Glutamatergic neuron (in vitro differentiated cells): ENCODE measurements at regions not wholly inside any gene's neighbourhood (a gene's known extent, or its start where the extent isn't known, plus 50 kb on each side); places are given as distances from the start of the nearest gene placed in this dataset.

Source experiments
- DNase-seq: peaks from one replicate; pipeline ENCODE4 v3.0.0; 2022
- H3K27ac Mint-ChIP-seq: one replicate; pipeline ENCODE4 v1.8.0; 2020; ENCODE audit warnings: mild to moderate bottlenecking, mixed read lengths, inconsistent platforms; ENCODE audit not compliant: unreplicated experiment
- H3K27me3 Mint-ChIP-seq: one replicate; pipeline ENCODE4 v1.8.0; 2020; ENCODE audit warnings: mild to moderate bottlenecking, moderate library complexity, mixed read lengths, inconsistent platforms; ENCODE audit not compliant: unreplicated experiment
- H3K36me3 Mint-ChIP-seq: one replicate; pipeline ENCODE4 v1.8.0; 2020; ENCODE audit warnings: mild to moderate bottlenecking, mixed read lengths, inconsistent platforms; ENCODE audit not compliant: unreplicated experiment
- H3K4me1 Mint-ChIP-seq: one replicate; pipeline ENCODE4 v1.8.0; 2020; ENCODE audit warnings: mild to moderate bottlenecking, low read depth, mixed read lengths, inconsistent platforms; ENCODE audit not compliant: unreplicated experiment
- H3K4me3 Mint-ChIP-seq: one replicate; pipeline ENCODE4 v1.8.0; 2020; ENCODE audit warnings: mild to moderate bottlenecking, mixed read lengths, inconsistent platforms; ENCODE audit not compliant: unreplicated experiment
- H3K9me3 Mint-ChIP-seq: one replicate; pipeline ENCODE4 v1.8.0; 2020; ENCODE audit warnings: mild to moderate bottlenecking, moderate library complexity, mixed read lengths, inconsistent platforms; ENCODE audit not compliant: unreplicated experiment
- TF ChIP-seq, protein P1 (sequence below): fragments of 200-600 bp; sonication (generic); IDR thresholded peaks from one replicate; pipeline ENCODE4 v1.5.0; 2021; ENCODE audit not compliant: partially characterized antibody, unreplicated experiment

DNA sequence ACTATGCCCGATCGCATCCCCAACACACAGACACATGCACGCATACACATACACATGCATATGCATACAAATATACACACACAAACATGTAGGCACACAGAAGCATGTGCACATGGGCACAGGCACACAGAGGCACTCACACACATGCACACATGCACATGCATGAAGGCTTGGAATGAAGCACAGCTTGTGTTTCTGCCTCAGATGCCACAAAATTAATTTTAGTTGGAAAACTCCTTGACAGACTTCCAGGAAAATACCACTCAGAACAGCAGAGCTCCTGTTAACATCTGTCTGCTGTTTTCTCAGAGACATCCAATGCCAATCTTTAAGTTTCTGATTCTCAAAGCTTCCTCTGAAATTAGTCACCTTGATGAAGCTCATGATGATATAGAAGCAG lies 532.7 kb downstream of the RFC3 start:
- H3K4me1 Mint-ChIP-seq, result peaks cover 13% of the 10 kb centered on the region
- H3K4me3 Mint-ChIP-seq, result no peak overlapping the region
- no peaks in the 10 kb centered on the region for H3K36me3 Mint-ChIP-seq
- peaks cover 8% of the 10 kb centered on the region for H3K27me3 Mint-ChIP-seq
- no peak for DNase-seq
- TF ChIP-seq, protein P1, sequence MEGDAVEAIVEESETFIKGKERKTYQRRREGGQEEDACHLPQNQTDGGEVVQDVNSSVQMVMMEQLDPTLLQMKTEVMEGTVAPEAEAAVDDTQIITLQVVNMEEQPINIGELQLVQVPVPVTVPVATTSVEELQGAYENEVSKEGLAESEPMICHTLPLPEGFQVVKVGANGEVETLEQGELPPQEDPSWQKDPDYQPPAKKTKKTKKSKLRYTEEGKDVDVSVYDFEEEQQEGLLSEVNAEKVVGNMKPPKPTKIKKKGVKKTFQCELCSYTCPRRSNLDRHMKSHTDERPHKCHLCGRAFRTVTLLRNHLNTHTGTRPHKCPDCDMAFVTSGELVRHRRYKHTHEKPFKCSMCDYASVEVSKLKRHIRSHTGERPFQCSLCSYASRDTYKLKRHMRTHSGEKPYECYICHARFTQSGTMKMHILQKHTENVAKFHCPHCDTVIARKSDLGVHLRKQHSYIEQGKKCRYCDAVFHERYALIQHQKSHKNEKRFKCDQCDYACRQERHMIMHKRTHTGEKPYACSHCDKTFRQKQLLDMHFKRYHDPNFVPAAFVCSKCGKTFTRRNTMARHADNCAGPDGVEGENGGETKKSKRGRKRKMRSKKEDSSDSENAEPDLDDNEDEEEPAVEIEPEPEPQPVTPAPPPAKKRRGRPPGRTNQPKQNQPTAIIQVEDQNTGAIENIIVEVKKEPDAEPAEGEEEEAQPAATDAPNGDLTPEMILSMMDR, result no peak
- H3K9me3 Mint-ChIP-seq, result peaks cover 10% of the 10 kb centered on the region
- no peak overlapping the region for H3K27ac Mint-ChIP-seq

DNA sequence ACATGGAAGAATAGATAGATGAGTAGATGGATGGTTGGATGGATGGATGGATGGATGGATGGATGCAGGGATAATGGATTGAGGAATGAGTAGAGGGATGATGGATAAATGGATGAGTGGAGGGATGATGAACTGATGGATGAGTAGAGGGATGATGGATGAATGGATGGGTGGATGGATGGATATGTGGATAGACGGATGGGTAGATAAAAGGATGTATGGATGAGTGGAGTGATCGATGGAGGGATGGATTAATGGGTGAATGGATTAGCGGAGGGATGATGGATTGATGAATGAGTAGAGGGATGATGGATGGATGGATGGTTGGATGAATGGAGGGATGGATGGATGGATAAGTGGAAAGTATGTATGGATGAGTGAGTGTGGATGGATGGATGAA lies 533.2 kb downstream of the RFC3 start:
- Mint-ChIP-seq H3K36me3 (no peaks in the 10 kb centered on the region), H3K4me3 (peak overlapping the region; percentile 14), H3K4me1 (peaks cover 13% of the 10 kb centered on the region), H3K27ac (no peak overlapping the region), H3K27me3 (peaks cover 8% of the 10 kb centered on the region), H3K9me3 (peaks cover 10% of the 10 kb centered on the region)
- no peak for DNase-seq
- TF ChIP-seq, protein P1, result no peak

DNA sequence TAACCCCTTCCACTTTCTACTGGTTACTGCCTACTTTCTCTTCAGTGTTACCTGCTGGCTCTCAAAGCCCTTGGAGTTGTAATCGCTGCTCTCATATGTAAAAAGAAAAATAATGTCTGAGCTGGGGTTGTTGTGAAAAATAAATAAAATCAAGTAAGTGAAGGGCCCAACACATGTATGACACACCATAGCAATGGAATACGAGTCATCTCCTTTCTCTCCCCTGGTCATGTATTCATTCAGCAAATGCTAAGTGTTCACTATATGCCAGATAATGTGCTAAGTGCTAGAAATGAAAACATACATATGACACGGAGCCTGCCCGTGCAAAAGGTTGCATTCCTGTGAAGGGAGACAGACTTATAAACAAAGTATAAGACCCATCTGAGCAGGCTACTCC lies 535.0 kb downstream of the RFC3 start:
- TF ChIP-seq, protein P1, result no peak
- peaks cover 5% of the 10 kb centered on the region for H3K27me3 Mint-ChIP-seq
- no peak for DNase-seq
- H3K9me3 Mint-ChIP-seq, result peaks cover 8% of the 10 kb centered on the region
- H3K27ac Mint-ChIP-seq, result no peak overlapping the region
- H3K4me1 Mint-ChIP-seq, result peaks cover 10% of the 10 kb centered on the region
- no peak overlapping the region for H3K4me3 Mint-ChIP-seq
- no peaks in the 10 kb centered on the region for H3K36me3 Mint-ChIP-seq

DNA sequence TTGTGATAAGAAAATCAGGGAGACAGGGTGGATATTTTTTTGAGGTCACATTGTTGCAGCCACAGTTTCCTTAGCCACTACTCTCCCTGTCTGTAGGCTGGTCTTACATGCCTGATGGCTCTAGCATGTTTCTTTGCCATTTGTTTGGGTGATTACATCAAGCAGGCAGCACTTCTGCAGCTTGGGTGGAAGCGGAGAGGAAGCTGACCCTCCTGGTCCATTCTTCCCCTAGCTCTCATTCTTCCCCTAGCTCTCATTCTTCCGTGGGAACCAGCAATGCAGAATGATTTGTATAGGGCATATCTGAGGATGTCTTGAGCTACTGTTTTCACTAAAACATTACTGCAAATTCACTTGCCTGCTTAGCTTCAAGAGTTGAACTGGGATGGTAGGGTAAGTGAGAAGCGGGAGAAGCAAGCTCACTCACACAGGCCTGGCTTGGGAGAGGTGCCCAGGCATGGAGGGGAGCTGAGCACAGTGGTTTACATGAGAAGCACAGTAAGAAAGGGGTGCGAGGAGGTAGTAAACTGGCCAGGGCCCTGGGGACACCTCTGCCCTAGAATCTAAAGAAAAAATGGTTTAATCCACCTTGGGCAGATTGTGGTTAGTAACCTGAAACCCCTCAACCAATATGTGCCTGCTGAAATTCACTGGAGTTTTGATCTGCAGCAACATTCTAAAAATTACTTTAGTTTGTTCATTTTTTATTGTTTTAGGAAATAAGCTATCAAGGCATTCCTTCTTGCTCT lies 538.9 kb downstream of the RFC3 start:
- Mint-ChIP-seq H3K4me1 (peaks cover 8% of the 10 kb centered on the region), H3K27ac (no peak overlapping the region), H3K36me3 (no peaks in the 10 kb centered on the region), H3K4me3 (no peak overlapping the region), H3K9me3 (peaks cover 3% of the 10 kb centered on the region), H3K27me3 (peaks cover 4% of the 10 kb centered on the region)
- TF ChIP-seq, protein P1, result no peak
- no peak for DNase-seq

DNA sequence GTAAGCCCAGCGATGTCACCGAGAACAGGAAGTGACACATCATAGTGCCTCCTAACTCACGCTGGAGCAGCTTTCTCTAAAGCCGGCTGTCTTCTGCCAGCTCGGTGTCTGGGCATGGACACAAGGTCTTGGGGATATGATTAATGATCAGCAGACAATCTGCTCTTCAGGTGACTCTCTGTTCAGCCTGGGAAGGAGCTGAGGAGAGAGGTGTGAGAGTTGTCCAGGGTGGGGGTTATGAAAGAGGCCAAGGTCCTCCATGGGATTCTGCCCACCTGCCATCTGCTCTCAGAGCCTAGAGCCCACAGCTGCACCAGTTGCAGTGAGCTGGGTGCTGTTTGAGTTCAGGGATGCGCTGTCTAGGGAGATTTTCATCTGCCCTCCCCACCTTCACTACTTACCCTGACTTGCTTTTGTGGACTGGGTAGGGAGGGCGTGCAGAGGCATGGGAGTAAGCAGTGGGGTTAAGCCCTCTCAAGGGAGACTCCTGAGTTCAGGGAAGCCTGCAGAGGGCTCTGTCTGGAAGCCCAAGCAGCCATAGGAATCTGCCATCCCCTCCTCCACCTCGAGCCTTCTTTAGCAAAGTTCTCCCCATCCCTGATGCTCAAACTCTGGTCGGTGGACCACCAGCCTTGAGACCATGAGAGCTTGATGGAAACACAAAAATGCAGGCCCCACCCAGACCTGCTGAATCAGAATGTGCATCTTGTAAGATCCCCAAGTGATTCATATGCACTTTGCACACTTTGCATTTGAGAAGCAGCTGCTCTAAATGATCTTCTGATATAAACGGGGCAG lies 539.7 kb downstream of the RFC3 start:
- no peak for DNase-seq
- peaks cover 4% of the 10 kb centered on the region for H3K27me3 Mint-ChIP-seq

More for the DNA sequence above, 539.7 kb downstream of the RFC3 start:
- H3K27ac Mint-ChIP-seq, result no peak overlapping the region
- TF ChIP-seq, protein P1, result no peak
- no peak overlapping the region for H3K4me3 Mint-ChIP-seq
- peaks cover 4% of the 10 kb centered on the region for H3K9me3 Mint-ChIP-seq
- H3K4me1 Mint-ChIP-seq, result peaks cover 8% of the 10 kb centered on the region
- H3K36me3 Mint-ChIP-seq, result no peaks in the 10 kb centered on the region
